GM20000 (cell line): ENCODE measurements at regions not wholly inside any gene's neighbourhood (a gene's known extent, or its start where the extent isn't known, plus 50 kb on each side); places are given as distances from the start of the nearest gene placed in this dataset.

Experiments used
- DNase-seq: peaks from one replicate; pipeline ENCODE4 v3.0.0; 2012; ENCODE audit warnings: low spot score
- TF ChIP-seq, protein P1 (sequence below): IDR thresholded peaks from 2 replicates; pipeline ENCODE4 v1.5.1; 2012; ENCODE audit warnings: mild to moderate bottlenecking, control low read depth; ENCODE audit errors: extremely low read depth, missing control alignments

DNA sequence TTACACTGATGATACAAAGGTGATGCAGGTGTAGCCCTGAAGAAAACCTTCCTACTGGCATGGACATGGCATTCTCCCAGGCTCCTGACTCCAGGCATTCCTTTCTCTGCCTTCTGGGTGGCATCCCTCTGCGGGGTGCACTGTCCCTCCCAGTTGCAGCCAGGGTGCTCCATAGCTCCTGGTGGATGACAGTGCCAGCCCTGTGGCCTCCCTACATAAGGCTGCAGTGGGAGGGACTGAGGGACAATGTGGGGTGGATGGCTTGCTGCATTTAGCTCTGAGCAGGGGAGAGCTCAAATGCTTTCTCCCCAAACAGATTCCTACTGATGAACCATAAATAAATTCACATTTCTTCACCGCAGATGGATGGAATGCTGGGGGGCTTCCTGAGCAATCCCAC is 97.0 kb upstream of the GJB5 start:
- no peak for DNase-seq
- TF ChIP-seq, protein P1, sequence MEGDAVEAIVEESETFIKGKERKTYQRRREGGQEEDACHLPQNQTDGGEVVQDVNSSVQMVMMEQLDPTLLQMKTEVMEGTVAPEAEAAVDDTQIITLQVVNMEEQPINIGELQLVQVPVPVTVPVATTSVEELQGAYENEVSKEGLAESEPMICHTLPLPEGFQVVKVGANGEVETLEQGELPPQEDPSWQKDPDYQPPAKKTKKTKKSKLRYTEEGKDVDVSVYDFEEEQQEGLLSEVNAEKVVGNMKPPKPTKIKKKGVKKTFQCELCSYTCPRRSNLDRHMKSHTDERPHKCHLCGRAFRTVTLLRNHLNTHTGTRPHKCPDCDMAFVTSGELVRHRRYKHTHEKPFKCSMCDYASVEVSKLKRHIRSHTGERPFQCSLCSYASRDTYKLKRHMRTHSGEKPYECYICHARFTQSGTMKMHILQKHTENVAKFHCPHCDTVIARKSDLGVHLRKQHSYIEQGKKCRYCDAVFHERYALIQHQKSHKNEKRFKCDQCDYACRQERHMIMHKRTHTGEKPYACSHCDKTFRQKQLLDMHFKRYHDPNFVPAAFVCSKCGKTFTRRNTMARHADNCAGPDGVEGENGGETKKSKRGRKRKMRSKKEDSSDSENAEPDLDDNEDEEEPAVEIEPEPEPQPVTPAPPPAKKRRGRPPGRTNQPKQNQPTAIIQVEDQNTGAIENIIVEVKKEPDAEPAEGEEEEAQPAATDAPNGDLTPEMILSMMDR = no peak

GRCh38 chr1:34663031-34663430 is 91.8 kb upstream of the GJB5 start:
- TF ChIP-seq, protein P1 = no peak
- no peak for DNase-seq

DNA sequence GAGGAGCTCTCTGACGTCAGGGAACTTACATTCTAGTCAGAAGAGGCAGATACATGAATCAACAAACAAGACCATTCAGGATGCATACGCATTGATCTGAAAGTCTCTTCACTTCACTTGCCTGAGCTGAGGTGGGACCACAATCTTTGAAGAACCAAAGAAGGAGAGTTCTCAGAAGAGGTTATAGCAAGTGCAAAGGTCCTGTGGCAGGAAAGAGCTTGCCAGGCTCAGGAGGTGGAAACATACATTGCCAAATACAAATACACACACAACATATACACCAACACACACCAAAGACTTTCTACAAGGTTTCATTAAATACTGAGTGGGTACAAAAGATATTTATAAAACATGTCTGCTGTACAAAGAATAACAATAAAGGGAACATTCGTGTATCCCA is 86.8 kb upstream of the GJB5 start:
- TF ChIP-seq, protein P1 = no peak
- no peak for DNase-seq

DNA sequence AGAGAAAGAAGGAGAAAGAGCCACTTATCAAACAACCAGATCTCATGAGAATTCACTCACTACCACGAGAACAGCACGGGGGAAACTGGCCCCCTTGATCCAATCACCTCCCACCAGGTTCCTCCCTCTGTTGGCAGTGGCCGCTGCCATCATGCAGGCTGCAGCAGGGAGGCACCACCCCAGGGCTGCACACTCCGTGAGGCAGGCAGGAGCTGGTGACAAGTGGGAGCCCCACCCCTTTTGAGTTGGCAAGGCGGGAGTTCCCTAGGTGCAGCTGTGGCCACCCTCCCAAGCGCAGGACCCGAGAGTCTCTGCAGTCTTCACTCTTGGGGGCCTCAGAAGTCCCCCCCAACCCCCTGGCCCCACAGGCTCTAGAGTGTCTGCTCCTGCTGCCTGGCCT is 83.9 kb upstream of the GJB5 start:
- TF ChIP-seq, protein P1 = no peak
- no peak for DNase-seq

DNA sequence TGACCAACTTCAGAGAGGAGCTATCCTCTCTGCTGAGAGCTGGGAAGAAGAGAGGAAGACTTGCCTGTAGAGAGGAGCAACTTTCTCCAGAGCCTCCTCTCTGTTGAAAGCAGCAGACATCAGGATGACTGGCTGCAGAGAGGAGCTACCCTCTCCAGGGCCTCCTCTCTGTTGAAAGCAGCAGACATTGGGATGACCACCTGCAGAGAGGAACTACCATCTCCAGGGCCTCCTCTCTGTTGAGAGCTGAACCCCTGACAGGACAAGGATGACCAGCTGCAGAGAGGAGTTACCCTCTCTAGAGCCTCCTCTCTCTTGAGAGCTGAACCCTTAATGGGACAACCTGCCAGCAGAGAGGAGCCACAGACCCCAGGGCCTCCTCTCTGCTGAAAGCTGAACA is 83.0 kb upstream of the GJB5 start:
- TF ChIP-seq, protein P1 = no peak
- DNase-seq = no peak

DNA sequence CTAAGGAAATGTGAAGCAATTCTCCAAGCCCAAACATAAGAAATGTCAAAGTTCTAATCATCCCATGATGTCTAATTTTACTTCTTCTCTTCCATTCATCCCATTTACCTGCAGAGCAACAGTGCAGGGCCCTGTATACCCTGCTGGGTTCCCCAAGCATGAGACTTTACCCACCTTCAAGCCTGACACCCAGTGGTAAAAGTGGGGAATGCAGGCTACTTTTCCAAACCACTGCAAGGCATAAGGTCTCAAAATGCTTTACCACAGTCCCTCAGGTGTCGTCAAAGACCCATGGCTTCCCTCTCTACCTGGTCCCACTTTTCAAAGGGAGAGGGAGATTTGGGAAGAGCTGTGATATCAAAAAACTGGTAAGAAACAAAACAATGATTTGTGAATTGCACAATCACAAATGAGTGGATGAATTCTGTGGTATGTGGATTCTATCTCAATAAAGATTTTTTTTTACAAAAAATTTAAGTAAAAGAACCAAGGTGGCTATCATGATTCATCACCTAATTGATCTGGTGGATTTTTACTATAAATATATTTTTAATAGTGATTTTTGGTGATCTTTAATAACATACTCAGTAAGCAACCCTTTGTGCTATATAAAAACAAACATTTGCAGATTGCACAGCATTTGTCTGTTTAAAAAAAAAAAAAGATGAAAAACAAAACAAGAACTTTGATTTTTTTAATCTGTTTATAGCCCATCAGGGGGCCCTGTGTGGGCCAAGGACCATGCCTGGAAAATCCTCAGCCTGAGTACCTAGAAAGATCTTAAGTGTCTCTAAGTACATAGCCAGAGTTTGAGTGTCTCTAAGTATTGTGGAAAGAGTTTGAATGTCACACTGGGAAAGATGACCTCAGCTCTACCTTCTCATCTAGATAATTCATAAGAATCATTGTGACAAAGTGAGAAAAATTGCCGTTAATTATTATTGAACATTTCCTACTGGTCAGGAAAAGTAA is 73.1 kb upstream of the GJB5 start:
- DNase-seq = peak; percentile 64
- TF ChIP-seq, protein P1 = peak; percentile 56

DNA sequence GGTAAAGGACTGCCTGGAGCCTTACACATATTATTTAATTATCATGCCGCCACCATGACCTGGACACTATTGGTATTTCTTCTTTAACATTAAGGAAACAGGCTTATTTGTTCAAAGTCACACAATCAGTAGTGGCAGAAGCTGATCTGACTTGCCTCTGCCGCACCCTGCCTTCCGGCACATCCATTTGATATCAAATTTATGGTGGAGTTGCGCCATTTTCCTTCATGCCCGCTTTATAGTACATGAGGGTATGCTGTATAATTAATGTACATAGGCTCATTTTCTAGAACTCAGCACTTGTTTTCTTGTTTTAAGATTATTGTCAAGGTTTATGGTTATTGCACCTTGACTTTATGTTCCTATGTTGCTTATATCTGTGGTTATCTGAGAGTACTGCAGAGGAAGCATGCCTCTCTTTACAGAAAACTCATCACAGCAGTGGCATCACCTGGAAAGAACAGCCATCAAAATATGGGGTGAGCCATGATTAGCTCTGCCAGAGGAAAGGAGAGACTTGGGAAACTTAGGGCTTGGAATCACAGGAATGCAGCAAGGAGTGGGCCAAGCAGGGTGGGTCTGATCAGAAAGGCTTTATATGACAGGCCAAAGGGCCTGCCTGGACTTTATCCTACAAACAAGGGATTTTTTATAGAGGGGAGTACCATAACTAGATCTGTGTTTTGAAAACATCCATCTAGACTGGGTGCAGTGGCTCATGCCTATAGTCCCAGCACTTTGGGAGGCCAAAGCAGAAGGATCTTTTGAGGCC is 72.2 kb upstream of the GJB5 start:
- TF ChIP-seq, protein P1 = no peak
- DNase-seq = no peak
